ENCODE measurements at regions not wholly inside any gene's neighbourhood (a gene's known extent, or its start where the extent isn't known, plus 50 kb on each side); places are given as distances from the start of the nearest gene placed in this dataset.
A peak's percentile ranks its signal among the peaks of the same experiment; 100 is the strongest.

GRCh38 chr3:31029706-31030105, 135.2 kb upstream of the GADL1 start:
- TF ChIP-seq HOXB13 (CRISPR knock-in tag; IDR thresholded peaks at IDR 0.05; ENCODE audit: low read depth) = no peak
- no peak for TF ChIP-seq ELK1 (IDR thresholded peaks at IDR 0.05; ENCODE audit: low read depth, low read length)
- TF ChIP-seq MYC (IDR thresholded peaks at IDR 0.05; ENCODE audit: borderline replicate concordance, low read length) = no peak
- TF ChIP-seq RARB (CRISPR knock-in tag; IDR thresholded peaks at IDR 0.05) = no peak
- no peak for TF ChIP-seq ESRRA (IDR thresholded peaks at IDR 0.05; ENCODE audit: borderline replicate concordance, low read length)
- no peak for TF ChIP-seq HEYL (CRISPR knock-in tag; IDR thresholded peaks at IDR 0.05)
- no peak for TF ChIP-seq PBX3 (IDR thresholded peaks at IDR 0.05)
- no peak for TF ChIP-seq SREBF2 (IDR thresholded peaks at IDR 0.05)
- no peak for TF ChIP-seq CHD2 (IDR thresholded peaks at IDR 0.05; ENCODE audit: low read length, partially characterized antibody)
- no peak for TF ChIP-seq MAX (IDR thresholded peaks at IDR 0.05)
- no peak for TF ChIP-seq FOSL2 (IDR thresholded peaks at IDR 0.05)
- no peak for TF ChIP-seq FOSL2 (CRISPR knock-in tag; IDR thresholded peaks at IDR 0.05)
- no peak for TF ChIP-seq EHF (CRISPR knock-in tag; IDR thresholded peaks at IDR 0.05)
- no peak for DNase-seq (ENCODE audit: low read depth in 1 of 2, low spot score in 1 of 2)
- FAIRE-seq = peak; percentile 18
- CTCF ChIA-PET = no interaction called here
- no peak overlapping the region for H3K27ac ChIP-seq
- POLR2A ChIA-PET = no interaction called here
- H3K4me3 ChIP-seq = no peak overlapping the region
- no peaks in the 10 kb centered on the region for H3K4me1 ChIP-seq
- 8% methylated on average over 3 of the region's 3 CpGs for WGBS (ENCODE audit: missing lambda C conversion rate)
- peaks cover 3% of the 10 kb centered on the region; the same call in 1 of the 3 replicates for H3K9me3 ChIP-seq
- H3K4me2 ChIP-seq = no peak overlapping the region
- no peak for ATAC-seq

- no peak overlapping the region for H3K4me3 ChIP-seq
- CTCF ChIA-PET = no interaction called here
- POLR2A ChIA-PET = no interaction called here
These were observed 141.2 kb upstream of the GADL1 start for GRCh38 chr3:31035681-31036080.

DNA sequence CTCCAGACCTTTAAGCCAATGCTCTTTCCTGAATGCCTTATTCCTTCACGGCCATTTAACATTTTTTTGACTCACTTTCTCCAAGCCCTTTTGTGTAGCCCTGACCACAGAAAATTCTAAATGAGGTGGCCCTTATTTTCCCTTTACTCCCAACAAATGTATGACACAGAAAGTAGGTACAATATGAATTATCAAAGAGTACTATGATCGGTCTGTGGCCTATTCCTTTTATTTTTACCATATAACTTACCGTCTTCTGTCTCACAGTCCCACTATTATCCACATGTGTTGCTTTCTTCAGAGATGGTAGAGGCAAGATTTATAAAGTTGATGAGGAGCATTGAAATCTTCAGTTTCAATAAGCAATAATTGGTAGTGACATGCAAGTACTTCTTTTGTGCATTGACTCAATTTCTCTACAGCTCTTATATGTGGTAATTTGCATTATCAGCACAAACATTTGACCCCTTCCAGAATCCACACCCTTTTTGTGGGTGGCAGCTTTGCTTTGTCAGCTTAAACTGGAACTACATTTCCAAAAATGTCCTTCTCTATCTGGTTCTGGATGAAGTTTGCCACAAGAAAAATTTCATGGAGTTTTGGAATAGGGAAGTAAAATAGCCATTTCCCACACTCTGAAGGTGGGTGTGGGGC, 143.8 kb upstream of the GADL1 start:
- Histone ChIP-seq H3K4me1 (no peaks in the 10 kb centered on the region), H3K9me3 (peaks cover 7% of the 10 kb centered on the region; the same call in 2 of the 3 replicates), H3K4me2 (no peak overlapping the region), H3K4me3 (no peak overlapping the region), H3K27ac (no peak overlapping the region)
- WGBS (ENCODE audit: missing lambda C conversion rate) = 39% methylated on average over 3 of the region's 3 CpGs
- no peak for ATAC-seq
- no peak for DNase-seq (ENCODE audit: low read depth in 1 of 2, low spot score in 1 of 2)
- no peak for FAIRE-seq
- ChIA-PET CTCF (no interaction called here), POLR2A (no interaction called here)
- TF ChIP-seq MAFK (IDR thresholded peaks at IDR 0.05; ENCODE audit: partially characterized antibody) = peak; percentile 75
- no peak for TF ChIP-seq PHF8 (IDR thresholded peaks at IDR 0.05; ENCODE audit: borderline replicate concordance, low read depth)
- no peak for TF ChIP-seq SREBF2 (IDR thresholded peaks at IDR 0.05)

More at GRCh38 chr3:31035681-31036080, 141.2 kb upstream of the GADL1 start:
- H3K9me3 ChIP-seq = no peaks in the 10 kb centered on the region
- DNase-seq (ENCODE audit: low read depth in 1 of 2, low spot score in 1 of 2) (no peak), ATAC-seq (no peak), FAIRE-seq (no peak)
- no peak overlapping the region for H3K4me2 ChIP-seq
- TF ChIP-seq CHD2 (IDR thresholded peaks at IDR 0.05; ENCODE audit: low read length, partially characterized antibody) (no peak), ZC3H11A (IDR thresholded peaks at IDR 0.05) (no peak), EHF (CRISPR knock-in tag; IDR thresholded peaks at IDR 0.05) (no peak), E2F6 (IDR thresholded peaks at IDR 0.05; ENCODE audit: borderline replicate concordance, low read depth) (no peak), CEBPB (IDR thresholded peaks at IDR 0.05) (no peak), KDM1A (IDR thresholded peaks at IDR 0.05; ENCODE audit: low read depth) (no peak), POLR2A (IDR thresholded peaks at IDR 0.05; ENCODE audit: low read length) (no peak), NR3C1 (IDR thresholded peaks at IDR 0.05) (no peak), ZSCAN20 (CRISPR knock-in tag; IDR thresholded peaks at IDR 0.05) (no peak)
- TF ChIP-seq, protein P1, sequence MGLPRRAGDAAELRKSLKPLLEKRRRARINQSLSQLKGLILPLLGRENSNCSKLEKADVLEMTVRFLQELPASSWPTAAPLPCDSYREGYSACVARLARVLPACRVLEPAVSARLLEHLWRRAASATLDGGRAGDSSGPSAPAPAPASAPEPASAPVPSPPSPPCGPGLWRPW (IDR thresholded peaks at IDR 0.05) = no peak
- 5% methylated on average over 1 of the region's 1 CpG for WGBS (ENCODE audit: missing lambda C conversion rate)
- H3K4me1 ChIP-seq = no peaks in the 10 kb centered on the region
- no peak overlapping the region for H3K27ac ChIP-seq

Measured in A549 (cell line).